ENCODE measurements at regions not wholly inside any gene's neighbourhood (a gene's known extent, or its start where the extent isn't known, plus 50 kb on each side); places are given as distances from the start of the nearest gene placed in this dataset.
A peak's percentile ranks its signal among the peaks of the same experiment; 100 is the strongest.
"Not testable (repeated sequence)": the region's sequence is repeated elsewhere in the genome, so short reads cannot be mapped to it uniquely, and the experiment has no call there.

DNA sequence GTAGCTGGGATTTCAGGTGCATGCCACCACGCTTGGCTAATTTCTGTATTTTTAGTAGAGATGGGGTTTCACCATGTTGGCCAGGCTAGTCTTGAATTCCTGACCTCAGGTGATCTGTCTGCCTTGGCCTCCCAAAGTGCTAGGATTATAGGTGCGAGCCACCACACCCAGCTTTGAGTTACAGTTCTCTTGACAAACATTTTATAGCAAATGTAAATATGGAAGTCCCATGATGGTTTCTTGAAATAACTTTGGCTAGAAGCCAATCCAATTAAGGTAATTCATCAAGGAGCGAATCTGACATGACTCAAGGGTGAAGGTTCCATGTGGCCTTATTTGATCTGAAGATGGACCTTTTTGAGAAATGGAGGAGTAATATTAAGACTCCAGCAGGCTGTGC, 76.2 kb upstream of the RFLNA start:
- not testable (repeated sequence) for DNase-seq (ENCODE audit: low read depth in 2 of 2)

DNA sequence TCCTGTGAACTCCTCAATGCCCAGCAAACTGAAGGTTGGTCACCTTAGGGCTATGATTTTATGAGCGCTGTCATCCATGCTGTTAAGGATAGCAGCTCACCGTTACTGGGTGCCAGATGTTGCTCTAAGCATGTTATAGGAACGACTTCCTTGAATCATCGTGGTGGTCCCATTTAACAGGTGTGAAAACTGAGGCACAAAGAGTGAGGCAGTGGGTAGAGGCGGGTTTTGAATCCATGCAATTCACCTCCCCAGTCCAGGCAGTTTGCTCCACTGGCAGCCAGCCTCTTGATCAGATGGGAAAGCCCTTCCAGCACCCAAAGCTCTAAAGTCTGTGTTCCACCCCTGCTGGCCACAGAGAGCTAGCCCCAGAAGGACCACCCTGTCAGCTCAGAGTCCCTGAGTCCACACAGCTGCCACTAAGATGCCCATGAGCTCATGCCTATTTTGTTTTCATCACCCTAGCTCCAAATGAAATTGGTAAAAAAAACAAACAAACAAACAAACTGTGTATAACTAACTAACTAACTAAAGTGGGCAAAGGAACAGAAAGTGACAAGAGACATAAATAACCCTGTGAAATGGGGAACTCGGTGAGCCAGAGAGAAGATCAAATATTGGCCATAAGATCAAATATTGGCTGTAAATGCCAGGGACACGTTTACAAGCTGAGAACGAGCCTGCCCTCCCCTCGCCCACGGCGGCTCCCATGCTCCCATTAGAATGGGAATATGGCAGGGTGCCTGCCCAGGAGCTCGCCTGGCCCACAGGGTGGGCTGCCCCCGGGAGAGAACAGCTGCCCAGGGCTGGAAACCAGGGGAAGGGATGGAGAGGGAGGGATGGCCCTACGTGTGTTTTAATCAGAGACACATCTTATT, 72.3 kb upstream of the RFLNA start:
- DNase-seq (ENCODE audit: low read depth in 2 of 2) = no peak

DNA sequence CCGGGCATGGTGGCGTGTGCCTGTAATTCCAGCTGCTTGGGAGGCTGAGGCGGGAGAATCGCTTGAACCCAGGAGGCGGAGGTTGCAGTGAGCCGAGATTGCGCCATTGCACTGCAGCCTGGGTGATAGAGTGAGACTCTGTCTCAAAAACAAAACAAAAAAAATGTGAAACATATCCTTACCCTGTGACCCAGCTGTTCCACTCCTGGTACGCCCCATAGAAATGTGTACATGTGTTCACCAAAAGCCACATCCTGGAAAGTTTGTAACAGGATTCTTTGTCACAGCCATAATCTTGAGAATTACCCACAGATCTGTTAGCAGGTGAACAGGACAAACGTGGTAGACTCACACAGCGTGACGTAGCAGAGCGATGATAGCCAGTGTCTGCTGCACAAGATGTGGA, 71.2 kb upstream of the RFLNA start:
- DNase-seq (ENCODE audit: low read depth in 2 of 2) = peak in 1 of 2 experiments; percentile 11

DNA sequence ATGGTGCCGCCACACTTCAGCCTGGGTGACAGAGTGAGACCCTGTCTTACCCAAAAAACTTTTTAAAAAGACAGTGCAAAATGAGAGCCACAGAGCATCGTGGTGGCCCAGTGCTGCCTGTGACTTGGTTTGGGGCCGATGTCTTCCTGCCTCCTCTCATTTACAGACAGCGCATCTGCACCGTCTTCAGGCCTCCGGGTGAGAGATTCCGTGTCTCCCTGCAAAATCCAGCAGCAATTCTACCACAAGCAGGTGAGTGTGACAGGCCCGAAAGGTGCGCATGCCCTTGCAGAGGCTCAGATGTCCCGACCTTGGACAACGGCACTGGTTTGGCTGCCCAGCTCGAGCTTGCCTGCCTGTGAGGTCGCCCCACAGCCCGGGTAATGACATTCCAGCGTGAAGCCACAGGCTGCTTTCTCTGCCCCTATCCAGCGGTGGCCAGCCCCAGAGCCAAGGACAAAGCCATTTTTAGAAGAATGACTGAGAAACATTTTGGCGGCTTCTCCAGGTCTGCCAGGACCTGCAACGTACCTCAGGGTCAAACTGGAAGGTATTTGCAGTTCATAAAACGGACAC, 70.3 kb upstream of the RFLNA start:
- no peak for DNase-seq (ENCODE audit: low read depth in 2 of 2)

DNA sequence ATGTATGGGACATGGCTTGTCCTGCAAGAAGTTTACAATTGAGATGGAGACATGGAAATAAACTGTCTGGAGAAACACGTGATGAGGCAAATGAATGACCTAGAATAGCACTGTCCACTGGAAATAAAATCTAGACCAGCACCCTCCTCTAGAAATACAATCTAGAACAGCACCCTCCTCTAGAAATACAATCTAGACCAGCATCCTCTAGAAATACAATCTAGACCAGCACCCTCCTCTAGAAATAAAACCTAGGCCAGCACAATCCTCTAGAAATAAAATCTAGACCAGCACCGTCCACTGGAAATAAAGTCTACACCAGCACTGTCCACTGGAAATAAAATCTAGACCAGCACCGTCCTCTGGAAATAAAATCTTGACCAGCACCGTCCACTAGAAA, 69.2 kb upstream of the RFLNA start:
- DNase-seq (ENCODE audit: low read depth in 2 of 2) = no peak

DNA sequence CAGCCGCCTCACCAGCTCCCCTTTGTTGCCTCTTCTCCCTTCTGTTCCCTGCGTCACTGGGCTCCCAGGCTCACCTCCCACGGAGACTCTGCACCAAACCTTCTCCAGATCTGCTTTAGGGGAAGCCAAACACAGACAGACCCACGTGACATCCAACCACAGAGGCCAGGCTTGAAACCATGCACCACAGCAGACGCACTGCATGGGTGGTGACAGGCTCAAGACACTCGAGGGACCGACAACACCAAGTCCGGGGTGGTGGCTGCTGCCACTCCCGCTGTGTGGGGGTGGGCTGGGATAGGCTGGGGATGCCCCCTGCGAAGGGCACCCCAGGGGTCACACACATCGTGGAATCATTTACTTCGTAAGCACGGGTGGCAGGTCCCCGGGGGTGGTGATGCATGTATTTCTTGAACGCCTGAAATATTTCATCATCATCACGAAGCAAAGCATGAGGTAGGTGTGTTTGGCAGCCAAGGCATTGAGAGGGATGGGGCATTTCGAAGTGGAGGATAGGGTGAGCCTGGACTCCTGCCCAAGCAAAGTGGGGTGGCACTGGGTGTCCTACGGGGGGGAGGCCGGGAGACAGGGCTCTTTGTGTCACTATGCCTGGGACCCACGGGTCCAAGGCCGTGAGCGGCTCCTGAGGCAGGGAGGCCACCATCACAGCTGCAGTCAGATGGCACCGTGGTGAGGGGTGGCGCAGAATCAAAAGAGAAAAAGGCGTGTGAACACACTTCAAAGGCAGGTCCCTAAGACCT, 66.8 kb upstream of the RFLNA start:
- DNase-seq (ENCODE audit: low read depth in 2 of 2) = no peak

DNA sequence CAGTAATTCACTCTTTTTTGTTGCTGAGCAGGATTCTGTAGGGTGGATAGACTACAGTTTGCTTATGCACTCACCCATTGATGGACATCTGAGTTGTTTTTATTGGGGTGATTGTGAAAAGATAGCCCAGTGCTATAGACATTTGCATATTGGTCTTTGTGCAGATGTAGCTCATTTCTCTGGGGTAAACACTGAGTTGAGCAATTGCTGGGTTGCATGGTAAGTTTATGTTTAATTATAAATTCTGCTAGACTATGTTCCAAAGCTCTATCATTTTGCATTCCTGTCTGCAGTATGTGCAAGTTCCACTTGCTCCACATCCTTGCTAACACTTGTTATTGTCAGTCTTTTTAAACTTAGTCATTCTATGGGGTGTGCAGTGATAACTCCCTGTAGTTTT, 65.4 kb upstream of the RFLNA start:
- DNase-seq (ENCODE audit: low read depth in 2 of 2) = no peak

DNA sequence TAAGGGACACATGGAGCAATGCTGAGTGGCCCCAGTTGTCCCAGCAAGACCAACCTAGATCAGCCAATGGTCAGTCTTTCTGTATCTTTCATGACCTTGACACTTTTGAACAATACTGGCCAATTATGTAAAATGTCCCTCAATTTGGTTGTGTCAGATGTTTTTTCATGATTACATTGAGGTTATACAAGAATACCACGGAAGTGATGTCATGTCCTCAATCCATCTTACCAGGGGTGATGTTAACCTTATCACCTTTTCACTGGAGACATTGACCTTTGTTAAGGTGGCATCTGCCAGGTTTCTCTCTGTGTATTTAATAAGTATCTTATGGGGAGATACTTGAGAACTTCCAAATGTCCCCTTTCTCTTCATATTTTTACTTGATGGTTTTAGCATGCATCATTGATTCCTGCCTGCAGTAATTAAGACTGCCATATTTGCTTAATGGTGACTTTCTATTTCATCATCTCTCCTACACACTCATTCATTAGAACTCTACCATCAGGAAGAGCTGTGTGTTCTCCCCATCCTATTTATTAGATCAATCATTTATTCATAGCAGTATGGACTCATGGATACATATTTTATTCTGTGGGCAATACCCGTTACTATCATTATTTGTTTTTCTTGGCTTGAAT, 64.7 kb upstream of the RFLNA start:
- DNase-seq (ENCODE audit: low read depth in 2 of 2) = no peak

DNA sequence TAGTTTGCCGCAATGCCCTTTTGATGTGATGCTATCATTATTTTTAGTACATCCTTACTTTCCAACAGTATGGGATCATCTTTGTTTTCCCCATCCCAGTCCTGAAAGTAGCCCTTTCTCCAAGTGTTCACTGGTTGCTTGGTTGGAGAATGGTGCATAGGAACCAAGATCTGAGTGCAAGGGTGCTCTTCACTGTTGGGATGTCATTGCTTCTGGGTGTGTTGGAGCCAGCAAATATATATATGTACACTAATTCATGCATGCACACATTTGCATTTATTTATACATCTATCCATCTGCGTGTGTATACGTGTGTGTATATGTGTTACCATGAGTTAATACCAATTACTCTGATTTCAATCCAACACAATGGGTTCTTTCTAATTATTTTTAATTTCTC, 64.1 kb upstream of the RFLNA start:
- no peak for DNase-seq (ENCODE audit: low read depth in 2 of 2)

DNA sequence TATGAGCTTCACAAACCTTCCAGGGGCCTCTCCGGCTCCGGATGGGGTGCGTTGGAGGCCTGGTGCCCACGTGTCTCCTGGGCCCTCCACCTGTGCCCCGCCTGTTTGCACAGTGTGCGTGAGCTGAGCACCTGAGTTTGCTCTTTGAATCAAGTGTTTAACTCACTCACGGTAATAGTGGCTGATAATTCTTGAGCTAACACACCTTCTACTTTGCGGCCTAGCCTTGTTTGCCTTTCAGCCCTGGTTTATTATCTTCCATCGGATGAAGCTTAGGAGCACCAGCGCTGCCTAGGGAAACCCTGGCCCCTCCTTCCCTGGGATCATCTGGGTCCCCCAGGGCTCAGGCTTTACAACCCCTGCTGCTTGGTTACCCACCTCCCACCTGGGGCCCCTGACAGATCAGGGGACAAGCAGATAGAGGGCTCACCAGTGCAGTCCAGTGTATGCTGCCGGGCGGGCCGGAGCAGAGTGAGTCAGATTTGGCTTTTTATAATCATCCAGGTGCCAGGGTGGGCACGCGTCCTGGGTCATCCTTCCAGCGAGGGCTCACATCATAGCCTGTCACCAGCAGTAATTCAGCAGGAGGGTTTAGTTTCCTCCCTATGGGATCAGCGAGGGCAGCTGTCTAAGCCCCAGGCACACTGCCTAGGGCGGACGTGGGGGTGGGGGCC, 62.8 kb upstream of the RFLNA start:
- DNase-seq (ENCODE audit: low read depth in 2 of 2) = no peak

DNA sequence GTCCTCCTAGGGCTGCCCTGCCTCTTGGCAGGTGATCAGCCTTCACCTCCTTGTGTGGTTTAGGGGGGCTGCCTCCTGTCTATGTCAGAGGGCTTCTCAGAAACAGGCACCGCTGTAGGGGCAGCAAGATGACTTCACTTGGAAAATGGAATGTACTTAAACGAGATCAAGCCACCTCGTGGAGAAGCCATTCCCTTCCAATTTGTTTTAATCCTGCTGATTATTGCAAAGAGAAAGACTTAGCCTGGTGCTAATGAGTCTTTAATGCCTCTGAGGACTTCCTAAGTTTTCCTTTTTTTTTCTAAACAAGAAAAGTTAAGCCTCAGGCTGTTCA, 62.3 kb upstream of the RFLNA start:
- DNase-seq (ENCODE audit: low read depth in 2 of 2) = no peak

DNA sequence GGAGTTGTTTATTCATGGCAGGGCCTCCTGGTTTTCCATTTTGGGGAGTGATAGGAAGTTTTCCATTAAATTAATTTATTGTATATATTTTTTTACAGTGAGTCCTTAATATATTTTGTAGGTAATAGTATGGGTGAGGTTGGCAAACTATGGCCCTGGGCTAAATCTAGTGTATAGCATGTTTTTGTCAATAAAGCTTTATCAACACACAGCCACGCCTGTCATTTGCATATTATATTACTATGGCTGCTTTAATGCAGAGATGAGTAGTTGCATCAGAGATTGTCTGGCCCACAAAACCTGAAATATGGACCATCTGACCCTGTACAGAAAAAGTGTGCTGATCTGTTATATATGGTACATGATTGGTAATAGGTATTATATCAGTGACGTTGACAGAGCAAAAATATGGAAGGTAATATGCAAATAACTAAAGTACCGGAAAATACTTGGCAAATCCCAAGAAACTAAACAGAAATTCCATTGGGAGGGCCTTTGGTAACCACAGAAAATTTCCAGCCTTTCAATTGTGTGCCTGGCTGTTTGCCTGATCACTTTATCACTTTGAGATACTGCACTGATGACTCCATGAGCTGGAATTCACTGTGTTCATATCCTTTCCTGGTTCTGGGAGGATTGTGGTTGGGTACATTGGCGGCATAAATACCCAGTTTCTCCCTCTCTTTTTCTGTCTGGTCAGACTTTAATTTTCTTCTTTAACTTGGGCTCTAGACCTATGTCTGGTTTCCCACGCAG, 61.7 kb upstream of the RFLNA start:
- DNase-seq (ENCODE audit: low read depth in 2 of 2) = no peak

DNA sequence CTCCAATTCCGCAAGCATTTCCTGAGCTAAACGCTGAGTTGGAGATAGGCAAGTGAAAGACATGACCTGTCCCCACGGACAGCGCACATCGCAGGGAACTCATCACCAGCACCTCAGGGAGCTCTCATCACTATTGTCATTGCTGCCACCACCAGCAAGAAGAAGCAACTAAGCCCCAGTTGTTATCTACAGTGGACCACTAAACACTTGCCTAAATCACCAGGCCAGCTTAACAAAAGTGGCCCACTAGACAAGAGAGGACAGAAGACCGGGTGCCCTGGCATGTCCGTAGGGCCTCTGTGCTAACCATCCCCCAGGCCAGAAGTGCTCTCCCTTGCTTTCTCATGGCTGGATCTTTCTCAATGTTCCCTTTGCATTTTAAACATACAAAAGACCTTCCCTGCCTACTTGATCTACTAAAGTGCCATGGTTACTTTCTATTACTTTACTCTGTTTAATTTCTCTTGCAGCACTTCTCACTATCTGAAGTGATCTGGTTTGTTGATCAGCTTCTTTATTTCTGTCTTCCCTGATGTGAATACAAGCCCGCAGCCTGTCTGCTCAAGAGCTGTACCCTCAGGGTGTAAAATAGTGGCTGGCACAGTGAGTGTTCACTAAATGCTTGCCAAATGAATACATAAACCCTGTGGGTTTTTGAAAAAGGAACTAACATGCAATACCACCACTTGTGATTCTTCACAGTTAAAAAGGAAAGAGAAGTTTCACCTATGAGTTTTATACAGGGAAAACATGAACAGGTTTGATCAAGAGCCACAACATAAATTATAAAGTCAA, 60.9 kb upstream of the RFLNA start:
- DNase-seq (ENCODE audit: low read depth in 2 of 2) = no peak

DNA sequence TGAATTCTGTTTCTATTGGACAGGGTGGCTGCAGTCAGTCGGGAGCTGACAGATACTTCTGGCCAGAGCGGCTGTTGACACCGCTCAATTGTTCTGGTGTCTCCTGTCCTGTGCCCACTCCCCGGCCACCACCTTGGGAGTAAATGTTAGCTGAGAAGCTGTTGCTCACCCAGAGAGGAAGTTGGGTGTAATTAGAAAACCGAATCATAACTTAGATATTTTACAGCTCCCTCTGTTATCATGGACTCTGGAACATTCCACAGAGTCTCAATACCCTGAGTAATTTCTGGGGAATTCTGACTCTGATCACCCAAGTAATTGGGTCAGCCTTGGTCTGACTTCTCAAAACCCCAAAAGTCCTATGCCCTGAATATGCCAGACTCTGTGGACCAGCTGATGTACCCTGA, 58.3 kb upstream of the RFLNA start:
- DNase-seq (ENCODE audit: low read depth in 2 of 2) = no peak

DNA sequence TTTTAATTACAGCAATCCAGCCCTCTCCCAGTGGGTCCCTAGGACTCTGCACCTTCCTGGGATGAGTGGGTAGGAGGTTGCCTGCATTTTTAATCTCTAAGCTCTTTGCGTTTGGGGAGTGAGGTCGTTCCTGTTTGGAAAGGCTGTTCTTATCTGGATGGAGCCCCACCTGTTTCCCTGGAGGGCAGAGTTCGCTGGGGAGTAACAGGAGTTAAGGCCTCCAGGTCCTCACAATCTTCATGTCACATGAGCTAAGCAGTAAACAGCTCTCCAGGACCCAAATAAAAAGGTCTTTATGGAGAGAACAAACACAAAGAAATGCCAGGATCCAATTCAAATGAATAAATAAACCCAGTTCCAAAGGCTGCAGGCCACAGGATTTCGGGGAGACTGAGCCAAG, 56.0 kb upstream of the RFLNA start:
- DNase-seq (ENCODE audit: low read depth in 2 of 2) = no peak

DNA sequence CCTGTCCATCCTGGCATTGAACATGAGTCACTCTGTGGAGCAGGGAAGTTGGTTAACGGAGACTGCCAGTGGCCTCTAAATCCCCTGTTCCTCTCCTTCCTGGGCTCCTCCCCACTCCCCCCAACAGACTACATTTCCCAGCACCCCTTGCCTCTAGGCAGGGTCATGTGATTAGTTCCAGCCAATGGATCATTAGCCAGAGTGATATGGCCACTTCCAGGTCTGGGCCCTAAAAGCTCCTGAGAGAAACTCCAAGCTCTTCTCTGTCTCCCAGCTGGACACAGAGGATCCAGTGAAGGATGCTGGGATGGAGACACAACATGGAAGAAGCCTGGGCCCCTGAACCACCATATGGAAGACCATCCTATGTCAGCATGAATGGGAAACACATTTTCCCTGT, 54.4 kb upstream of the RFLNA start:
- no peak for DNase-seq (ENCODE audit: low read depth in 2 of 2)

DNA sequence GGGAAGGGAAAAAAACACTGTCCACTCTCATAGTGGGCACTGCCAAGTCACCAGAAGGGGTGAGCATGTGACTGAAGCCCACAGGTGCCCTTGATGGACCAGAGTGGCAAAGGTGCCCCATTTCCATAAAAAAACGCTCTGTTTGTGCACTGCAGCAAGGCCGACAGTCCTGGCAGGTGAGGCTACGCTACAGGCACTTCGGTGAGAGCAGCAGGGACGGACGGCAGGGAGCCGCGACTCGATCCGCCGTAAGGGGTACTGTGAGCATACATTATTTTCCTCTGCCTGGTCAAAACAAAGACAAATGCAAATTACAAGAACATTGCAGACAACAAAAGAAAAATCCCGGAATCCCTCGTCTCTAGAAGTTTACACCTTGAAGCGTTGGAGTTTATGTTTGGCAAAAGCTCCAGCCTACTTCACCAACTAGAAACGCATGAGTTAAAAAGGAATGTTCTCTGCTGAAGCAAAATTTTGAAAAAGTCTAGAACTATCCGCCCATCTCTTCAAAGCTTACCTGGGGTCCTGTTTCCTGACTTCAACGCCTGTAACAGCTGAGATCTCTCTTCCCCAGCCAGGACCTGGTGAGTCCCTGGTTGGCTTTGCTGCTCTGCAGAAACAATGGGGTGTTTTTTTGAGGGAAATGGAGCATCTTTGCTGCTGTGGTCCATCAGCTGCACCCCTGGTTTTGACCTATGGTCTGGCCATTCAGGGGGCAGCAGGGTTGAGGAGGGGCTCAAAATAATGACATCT, 52.9 kb upstream of the RFLNA start:
- no peak for DNase-seq (ENCODE audit: low read depth in 2 of 2)

DNA sequence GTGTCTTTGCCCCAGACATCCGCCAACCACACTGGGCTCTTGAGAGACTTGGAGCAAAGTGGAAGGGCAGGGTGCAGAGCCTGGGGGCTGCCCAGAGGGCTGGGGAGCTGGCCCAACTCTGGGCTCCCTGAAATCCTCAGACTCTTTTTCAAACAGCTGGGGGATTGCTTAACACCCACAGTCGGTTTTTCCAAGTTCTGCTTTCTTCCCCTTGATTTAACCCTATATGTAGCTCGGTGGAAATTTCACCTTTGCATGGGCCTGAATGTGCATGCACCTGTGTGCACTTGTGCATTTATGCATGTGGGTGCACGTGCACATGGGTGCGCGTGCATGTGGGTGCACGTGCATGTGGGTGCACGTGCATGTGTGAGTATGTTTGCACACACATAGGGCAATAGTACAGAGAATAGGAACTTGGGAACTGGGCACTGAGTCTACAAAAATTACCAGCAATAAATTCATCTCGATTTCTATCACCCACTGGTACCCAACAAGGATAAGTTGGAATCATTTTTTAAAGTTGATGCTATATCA, 52.3 kb upstream of the RFLNA start:
- no peak for DNase-seq (ENCODE audit: low read depth in 2 of 2)

DNA sequence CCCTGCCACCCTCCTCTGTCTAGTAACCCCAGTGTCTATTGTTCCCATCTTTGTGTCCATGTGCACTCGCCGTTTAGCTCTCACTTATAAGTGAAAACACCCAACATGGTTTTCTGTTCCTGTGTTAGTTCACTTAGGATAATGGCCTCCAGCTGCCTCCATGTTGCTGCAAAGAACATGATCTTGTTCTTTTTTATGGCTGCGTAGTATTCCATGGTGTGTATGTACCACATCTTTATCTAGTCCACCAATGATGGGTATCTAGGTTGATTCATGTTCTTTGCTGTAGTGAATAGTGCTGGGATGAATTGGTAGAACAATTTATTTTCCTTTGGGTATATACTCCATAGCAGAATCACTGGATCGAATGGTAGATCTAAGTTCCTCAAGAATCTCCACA, 51.0 kb upstream of the RFLNA start:
- no peak for DNase-seq (ENCODE audit: low read depth in 2 of 2)
